ENCODE measurements at regions not wholly inside any gene's neighbourhood (a gene's known extent, or its start where the extent isn't known, plus 50 kb on each side); places are given as distances from the start of the nearest gene placed in this dataset.
"Not testable (repeated sequence)": the region's sequence is repeated elsewhere in the genome, so short reads cannot be mapped to it uniquely, and the experiment has no call there.

GRCh38 chr3:106839576-106840280, 537.5 kb upstream of the CCDC54 start:
- peak; percentile 57 for DNase-seq

GRCh38 chr3:106840319-106840718, 536.9 kb upstream of the CCDC54 start:
- DNase-seq: no peak

GRCh38 chr3:106842151-106842550, 535.1 kb upstream of the CCDC54 start:
- no peak for DNase-seq

GRCh38 chr3:106844638-106845037, 532.6 kb upstream of the CCDC54 start:
- DNase-seq: no peak

GRCh38 chr3:106848099-106848498, 529.1 kb upstream of the CCDC54 start:
- DNase-seq: peak; percentile 8

- DNase-seq: no peak
Observed at GRCh38 chr3:106850437-106850836, 526.8 kb upstream of the CCDC54 start.

- not testable (repeated sequence) for DNase-seq
Observed at GRCh38 chr3:106858321-106858720, 518.9 kb upstream of the CCDC54 start.

GRCh38 chr3:106860182-106860581, 517.1 kb upstream of the CCDC54 start:
- DNase-seq: no peak

GRCh38 chr3:106862067-106862466, 515.2 kb upstream of the CCDC54 start:
- DNase-seq: peak; percentile 3

- DNase-seq: peak; percentile 3
Observed at GRCh38 chr3:106877627-106878026, 499.6 kb upstream of the CCDC54 start.

- peak; percentile 12 for DNase-seq
Observed at GRCh38 chr3:106880206-106880605, 497.0 kb upstream of the CCDC54 start.

- DNase-seq: peak; percentile 11
Observed at GRCh38 chr3:106881186-106881585, 496.1 kb upstream of the CCDC54 start.

GRCh38 chr3:106882297-106882696, 494.9 kb upstream of the CCDC54 start:
- no peak for DNase-seq

GRCh38 chr3:106906074-106906473, 471.2 kb upstream of the CCDC54 start:
- no peak for DNase-seq

GRCh38 chr3:106908181-106908938, 468.9 kb upstream of the CCDC54 start:
- no peak for DNase-seq

- DNase-seq: no peak
Observed at GRCh38 chr3:106913111-106913698, 464.0 kb upstream of the CCDC54 start.

- DNase-seq: no peak
Observed at GRCh38 chr3:106913966-106914365, 463.3 kb upstream of the CCDC54 start.

GRCh38 chr3:106920609-106921008, 456.6 kb upstream of the CCDC54 start:
- no peak for DNase-seq

- no peak for DNase-seq
Observed at GRCh38 chr3:106929081-106929480, 448.2 kb upstream of the CCDC54 start.

- DNase-seq: peak; percentile 57
Observed at GRCh38 chr3:106930086-106930485, 447.2 kb upstream of the CCDC54 start.

GRCh38 chr3:106931904-106932303, 445.3 kb upstream of the CCDC54 start:
- no peak for DNase-seq

- no peak for DNase-seq
Observed at GRCh38 chr3:106936337-106936736, 440.9 kb upstream of the CCDC54 start.

- no peak for DNase-seq
Observed at GRCh38 chr3:106942051-106942450, 435.2 kb upstream of the CCDC54 start.

- DNase-seq: no peak
Observed at GRCh38 chr3:106943071-106943470, 434.2 kb upstream of the CCDC54 start.
